ENCODE measurements at regions not wholly inside any gene's neighbourhood (a gene's known extent, or its start where the extent isn't known, plus 50 kb on each side); places are given as distances from the start of the nearest gene placed in this dataset.

- H4K20me1 ChIP-seq (ENCODE audit: insufficient read depth, low read length) = no peaks in the 10 kb centered on the region
- H3K36me3 ChIP-seq (replicated peaks in 1 of 2; ENCODE audit: control insufficient read depth in 1 of 2, insufficient read depth in 2 of 2, low read length in 2 of 2) = no peaks in the 10 kb centered on the region
- POLR2A ChIA-PET = no interaction called here
- no peak for TF ChIP-seq KLF6 (CRISPR knock-in tag; IDR thresholded peaks at IDR 0.05)
- TF ChIP-seq DMTF1 (CRISPR knock-in tag; IDR thresholded peaks at IDR 0.05) = no peak
- TF ChIP-seq ZNF180 (CRISPR knock-in tag; IDR thresholded peaks at IDR 0.05; ENCODE audit: borderline replicate concordance, low read depth) = no peak
- TF ChIP-seq ZNF282 (IDR thresholded peaks at IDR 0.05; ENCODE audit: partially characterized antibody) = no peak
- no peak for TF ChIP-seq ZNF546 (CRISPR knock-in tag; conservative IDR thresholded peaks at IDR 0.05)
- no peak for TF ChIP-seq RARA (CRISPR knock-in tag; IDR thresholded peaks at IDR 0.05)
- no peak for TF ChIP-seq NFIB (CRISPR knock-in tag; IDR thresholded peaks at IDR 0.05; ENCODE audit: borderline replicate concordance)
- TF ChIP-seq E2F1 (CRISPR knock-in tag; IDR thresholded peaks at IDR 0.05) = no peak
- no peak for TF ChIP-seq XBP1 (CRISPR knock-in tag; IDR thresholded peaks at IDR 0.05)
- TF ChIP-seq E2F5 (CRISPR knock-in tag; conservative IDR thresholded peaks at IDR 0.05) = no peak
- TF ChIP-seq HOMEZ (CRISPR knock-in tag; IDR thresholded peaks at IDR 0.05; ENCODE audit: low read depth) = no peak
- TF ChIP-seq ZNF749 (CRISPR knock-in tag; IDR thresholded peaks at IDR 0.05; ENCODE audit: borderline replicate concordance) = no peak
- TF ChIP-seq HBP1 (CRISPR knock-in tag; IDR thresholded peaks at IDR 0.05; ENCODE audit: low read depth) = no peak
- TF ChIP-seq ZNF776 (CRISPR knock-in tag; IDR thresholded peaks at IDR 0.05) = no peak
- intact Hi-C loops (cut with micrococcal nuclease; ENCODE audit: unreplicated experiment) = no loop called here
- no peaks in the 10 kb centered on the region for H3K4me1 ChIP-seq (ENCODE audit: insufficient read depth, low read length)
- H3K9me3 ChIP-seq (ENCODE audit: low read length) = peaks cover 27% of the 10 kb centered on the region
- CTCF ChIA-PET (ENCODE audit: low intra/inter-chr PET ratio, low total read pairs) = no interaction called here
- BruUV-seq (replicated peaks) = no TSS peak
- WGBS (ENCODE audit: low lambda C conversion rate) = 10% methylated on average over 2 of the region's 6 CpGs
- H3K27me3 ChIP-seq (ENCODE audit: control insufficient read depth in 1 of 2, insufficient read depth in 2 of 2, low read length in 2 of 2) = no peaks in the 10 kb centered on the region
- no peak for FAIRE-seq
- H3K4me3 ChIP-seq (replicated peaks in 1 of 3; ENCODE audit: insufficient read depth in 1 of 3, low read depth in 2 of 3, low read length in 3 of 3) = no peak overlapping the region
- no peak for DNase-seq (ENCODE audit: low spot score)
- in situ Hi-C loops (cut with HindIII; ENCODE audit: extremely low pct_ligation_motif_present, low pct_unique_long_range_greater_than_20kb) = no loop called here
- no peak overlapping the region for H2AFZ ChIP-seq (ENCODE audit: low read length)
- no peak for ATAC-seq
- H3K27ac ChIP-seq (ENCODE audit: extremely low read length, insufficient read depth, low read length) = no peak overlapping the region
- H3K4me2 ChIP-seq (ENCODE audit: low read depth, low read length) = no peak overlapping the region
- H3K79me2 ChIP-seq (ENCODE audit: insufficient read depth, low read length) = no peaks in the 10 kb centered on the region
- no peak overlapping the region for H3K9ac ChIP-seq (ENCODE audit: insufficient read depth, low read depth, low read length)
Observed at GRCh38 chr11:39664023-39664422, 1795.4 kb downstream of the LRRC4C start.
